Neural cell (in vitro differentiated cells): ENCODE measurements at regions not wholly inside any gene's neighbourhood (a gene's known extent, or its start where the extent isn't known, plus 50 kb on each side); places are given as distances from the start of the nearest gene placed in this dataset.

Source experiments
- H2AFZ ChIP-seq: fragments of 200-600, 300-800 bp; sonication (generic), shearing (Covaris generic); 2 replicates; pipeline ENCODE4 v1.6.0; 2014; ENCODE audit warnings: low read depth, mild to moderate bottlenecking, antibody characterized with exemption, low read length, moderate library complexity
- H3F3A ChIP-seq: fragments of 200-600 bp; shearing (Covaris generic); 2 replicates; pipeline ENCODE4 v1.6.1; 2016; ENCODE audit warnings: mild to moderate bottlenecking, moderate library complexity, mixed read lengths, antibody characterized with exemption, low read length; ENCODE audit not compliant: insufficient read depth, poor library complexity, severe bottlenecking
- H3K27ac ChIP-seq: fragments of 200-600, 300-800 bp; sonication (generic), shearing (Covaris generic); 2 replicates; pipeline ENCODE4 v1.5.1; 2014; ENCODE audit warnings: mild to moderate bottlenecking, low read length, moderate library complexity
- H3K27me3 ChIP-seq: fragments of 300-800, 200-600 bp; sonication (generic), shearing (Covaris generic); 2 replicates; pipeline ENCODE4 v1.6.0; 2014; ENCODE audit warnings: mild to moderate bottlenecking, low read depth, low read length, moderate library complexity; ENCODE audit not compliant: insufficient read depth
- H3K36me3 ChIP-seq: fragments of 300-800, 200-600 bp; sonication (generic), shearing (Covaris generic); 2 replicates; pipeline ENCODE4 v1.5.1; 2014; ENCODE audit warnings: mild to moderate bottlenecking, antibody characterized with exemption, low read length, moderate library complexity; ENCODE audit not compliant: insufficient read depth
- H3K4me2 ChIP-seq: fragments of 300-800, 200-600 bp; sonication (generic), shearing (Covaris generic); 2 replicates; pipeline ENCODE4 v1.6.0; 2014; ENCODE audit warnings: mild to moderate bottlenecking, low read length
- H3K4me3 ChIP-seq: fragments of 300-800, 200-600 bp; sonication (generic), shearing (Covaris generic); 2 replicates; pipeline ENCODE4 v1.5.1; 2014; ENCODE audit warnings: mild to moderate bottlenecking, low read length, moderate library complexity
- H3K79me2 ChIP-seq: fragments of 200-600 bp; shearing (Covaris generic); replicated peaks from 2 replicates; pipeline ENCODE4 v1.6.0; 2014; ENCODE audit warnings: mild to moderate bottlenecking, low read length, moderate library complexity; ENCODE audit not compliant: insufficient read depth
- H3K9ac ChIP-seq: fragments of 300-800, 200-600 bp; sonication (generic), shearing (Covaris generic); 2 replicates; pipeline ENCODE4 v1.6.1; 2016; ENCODE audit warnings: mild to moderate bottlenecking, low read length, mixed read lengths
- H3K9me2 ChIP-seq: fragments of 200-600 bp; shearing (Covaris generic); 2 replicates; pipeline ENCODE4 v1.6.1; 2016; ENCODE audit warnings: mild to moderate bottlenecking, low read length, mixed read lengths; ENCODE audit not compliant: insufficient read depth
- H3K9me3 ChIP-seq: fragments of 200-600, 300-800 bp; sonication (generic), shearing (Covaris generic); 2 replicates; pipeline ENCODE4 v1.6.1; 2016; ENCODE audit warnings: mild to moderate bottlenecking, mixed run types, low read length, moderate library complexity, mixed read lengths
- H4K20me1 ChIP-seq: fragments of 200-600 bp; shearing (Covaris generic); 2 replicates; pipeline ENCODE4 v1.6.1; 2016; ENCODE audit warnings: mild to moderate bottlenecking, mixed run types; ENCODE audit not compliant: insufficient read depth
- CTCF ChIP-seq: fragments of 450-650 bp; IDR thresholded peaks from 2 replicates; pipeline ENCODE4 v1.5.1; 2014; ENCODE audit warnings: antibody characterized with exemption, mild to moderate bottlenecking, moderate library complexity; ENCODE audit not compliant: poor library complexity, severe bottlenecking
- EP300 ChIP-seq: fragments of 450-650 bp; conservative IDR thresholded peaks from 2 replicates; pipeline ENCODE4 v1.6.1; 2014; ENCODE audit warnings: antibody characterized with exemption, mild to moderate bottlenecking, moderate library complexity; ENCODE audit not compliant: poor library complexity, severe bottlenecking
- EZH2 ChIP-seq: fragments of 200-600, 300-800 bp; shearing (Covaris generic), sonication (generic); IDR thresholded peaks from 2 replicates; pipeline ENCODE4 v1.6.1; 2014; ENCODE audit warnings: antibody characterized with exemption, low read length, borderline replicate concordance, mild to moderate bottlenecking; ENCODE audit not compliant: insufficient read depth, poor library complexity, severe bottlenecking
- MXI1 ChIP-seq: fragments of 450-650 bp; conservative IDR thresholded peaks from 2 replicates; pipeline ENCODE4 v1.6.1; 2014; ENCODE audit warnings: antibody characterized with exemption, mild to moderate bottlenecking; ENCODE audit not compliant: poor library complexity, severe bottlenecking
- POLR2AphosphoS5 ChIP-seq: IDR thresholded peaks from 2 replicates; pipeline ENCODE4 v1.6.1; 2012
- RAD21 ChIP-seq: fragments of 450-650 bp; conservative IDR thresholded peaks from 2 replicates; pipeline ENCODE4 v1.6.1; 2014; ENCODE audit warnings: antibody characterized with exemption, mild to moderate bottlenecking, moderate library complexity
- SMC3 ChIP-seq: fragments of 450-650 bp; conservative IDR thresholded peaks from 2 replicates; pipeline ENCODE4 v1.6.1; 2014; ENCODE audit warnings: antibody characterized with exemption, mild to moderate bottlenecking, moderate library complexity; ENCODE audit not compliant: poor library complexity
- TAF1 ChIP-seq: IDR thresholded peaks from 2 replicates; pipeline ENCODE4 v1.6.1; 2012; ENCODE audit warnings: low read depth
- TF ChIP-seq, protein P1 (sequence below): IDR thresholded peaks from 2 replicates; pipeline ENCODE4 v1.6.1; 2012; ENCODE audit warnings: borderline replicate concordance

GRCh38 chr17:71173991-71174390 is 946.8 kb upstream of the SOX9 start:
- H3K9me3 ChIP-seq: no peaks in the 10 kb centered on the region
- no peak overlapping the region for H2AFZ ChIP-seq

GRCh38 chr17:71176331-71176730 is 944.5 kb upstream of the SOX9 start:
- Histone ChIP-seq H3K4me3 (no peak overlapping the region), H3K9ac (no peak overlapping the region), H3K79me2 (no peaks in the 10 kb centered on the region), H4K20me1 (no peaks in the 10 kb centered on the region), H3K4me2 (no peak overlapping the region), H3K9me2 (no peaks in the 10 kb centered on the region), H3K27me3 (no peaks in the 10 kb centered on the region), H3K36me3 (no peaks in the 10 kb centered on the region), H3K9me3 (no peaks in the 10 kb centered on the region), H3K27ac (no peak overlapping the region), H3F3A (no peaks in the 10 kb centered on the region), H2AFZ (no peak overlapping the region)
- TF ChIP-seq CTCF (no peak), SMC3 (no peak), TAF1 (no peak), POLR2AphosphoS5 (no peak), EZH2 (no peak), EP300 (no peak), RAD21 (no peak), MXI1 (no peak)
- TF ChIP-seq, protein P1, sequence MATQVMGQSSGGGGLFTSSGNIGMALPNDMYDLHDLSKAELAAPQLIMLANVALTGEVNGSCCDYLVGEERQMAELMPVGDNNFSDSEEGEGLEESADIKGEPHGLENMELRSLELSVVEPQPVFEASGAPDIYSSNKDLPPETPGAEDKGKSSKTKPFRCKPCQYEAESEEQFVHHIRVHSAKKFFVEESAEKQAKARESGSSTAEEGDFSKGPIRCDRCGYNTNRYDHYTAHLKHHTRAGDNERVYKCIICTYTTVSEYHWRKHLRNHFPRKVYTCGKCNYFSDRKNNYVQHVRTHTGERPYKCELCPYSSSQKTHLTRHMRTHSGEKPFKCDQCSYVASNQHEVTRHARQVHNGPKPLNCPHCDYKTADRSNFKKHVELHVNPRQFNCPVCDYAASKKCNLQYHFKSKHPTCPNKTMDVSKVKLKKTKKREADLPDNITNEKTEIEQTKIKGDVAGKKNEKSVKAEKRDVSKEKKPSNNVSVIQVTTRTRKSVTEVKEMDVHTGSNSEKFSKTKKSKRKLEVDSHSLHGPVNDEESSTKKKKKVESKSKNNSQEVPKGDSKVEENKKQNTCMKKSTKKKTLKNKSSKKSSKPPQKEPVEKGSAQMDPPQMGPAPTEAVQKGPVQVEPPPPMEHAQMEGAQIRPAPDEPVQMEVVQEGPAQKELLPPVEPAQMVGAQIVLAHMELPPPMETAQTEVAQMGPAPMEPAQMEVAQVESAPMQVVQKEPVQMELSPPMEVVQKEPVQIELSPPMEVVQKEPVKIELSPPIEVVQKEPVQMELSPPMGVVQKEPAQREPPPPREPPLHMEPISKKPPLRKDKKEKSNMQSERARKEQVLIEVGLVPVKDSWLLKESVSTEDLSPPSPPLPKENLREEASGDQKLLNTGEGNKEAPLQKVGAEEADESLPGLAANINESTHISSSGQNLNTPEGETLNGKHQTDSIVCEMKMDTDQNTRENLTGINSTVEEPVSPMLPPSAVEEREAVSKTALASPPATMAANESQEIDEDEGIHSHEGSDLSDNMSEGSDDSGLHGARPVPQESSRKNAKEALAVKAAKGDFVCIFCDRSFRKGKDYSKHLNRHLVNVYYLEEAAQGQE: no peak

More at GRCh38 chr17:71173991-71174390, 946.8 kb upstream of the SOX9 start:
- no peaks in the 10 kb centered on the region for H3F3A ChIP-seq
- no peak overlapping the region for H3K4me3 ChIP-seq
- no peaks in the 10 kb centered on the region for H3K36me3 ChIP-seq
- no peak overlapping the region for H3K27ac ChIP-seq
- no peaks in the 10 kb centered on the region for H3K79me2 ChIP-seq
- H3K9ac ChIP-seq: no peak overlapping the region
- no peaks in the 10 kb centered on the region for H3K27me3 ChIP-seq
- H4K20me1 ChIP-seq: no peaks in the 10 kb centered on the region
- no peak for TF ChIP-seq POLR2AphosphoS5
- TF ChIP-seq TAF1: no peak
- TF ChIP-seq CTCF: no peak
- no peak for TF ChIP-seq RAD21
- no peak for TF ChIP-seq MXI1
- TF ChIP-seq, protein P1: no peak
- TF ChIP-seq EP300: no peak
- TF ChIP-seq EZH2: no peak
- no peak for TF ChIP-seq SMC3
- H3K9me2 ChIP-seq: no peaks in the 10 kb centered on the region
- H3K4me2 ChIP-seq: no peak overlapping the region
